Suprapubic skin (tissue), 4 donors: ENCODE measurements at regions not wholly inside any gene's neighbourhood (a gene's known extent, or its start where the extent isn't known, plus 50 kb on each side); places are given as distances from the start of the nearest gene placed in this dataset.

Source experiments
- DNase-seq, 2 donors: peaks; one replicate each; pipeline ENCODE4 v3.0.0-alpha.2; 2019; ENCODE audit warnings: low spot score in 2 of 2
- H3K27ac ChIP-seq: fragments of 200-600 bp; sonication (generic); one replicate; pipeline ENCODE4 v1.5.1; 2019
- H3K27me3 ChIP-seq: fragments of 200-600 bp; sonication (generic); one replicate; pipeline ENCODE4 v1.5.1; 2019
- H3K36me3 ChIP-seq: fragments of 200-600 bp; sonication (generic); one replicate; pipeline ENCODE4 v1.5.1; 2019
- H3K4me1 ChIP-seq: fragments of 200-600 bp; sonication (generic); one replicate; pipeline ENCODE4 v1.5.1; 2019
- H3K4me3 ChIP-seq: fragments of 200-600 bp; sonication (generic); one replicate; pipeline ENCODE4 v1.5.1; 2019; ENCODE audit warnings: mild to moderate bottlenecking
- H3K9me3 ChIP-seq: fragments of 200-600 bp; sonication (generic); one replicate; pipeline ENCODE4 v1.5.1; 2019
- CTCF ChIP-seq, 2 donors: fragments of 200-600 bp in 1 of 2; fragments of 450-650 bp in 1 of 2; sonication (generic) in 1 of 2; IDR thresholded peaks; one replicate each; pipeline ENCODE4 v1.5.1; 2016 to 2019; ENCODE audit warnings: antibody characterized with exemption in 2 of 2, mild to moderate bottlenecking in 1 of 2, moderate library complexity in 1 of 2
- EP300 ChIP-seq: sonication (generic); formaldehyde crosslinking; IDR thresholded peaks from one replicate; pipeline ENCODE4 v1.6.1; 2017; ENCODE audit warnings: antibody characterized with exemption
- POLR2A ChIP-seq, 2 donors: fragments of 450-650 bp; IDR thresholded peaks; one replicate each; pipeline ENCODE4 v1.6.1; 2017; ENCODE audit warnings: antibody characterized with exemption in 2 of 2, mild to moderate bottlenecking in 2 of 2, moderate library complexity in 2 of 2
- POLR2AphosphoS5 ChIP-seq, 3 donors: sonication (generic); formaldehyde crosslinking; IDR thresholded peaks; one replicate each; pipeline ENCODE4 v1.6.1; 2017; ENCODE audit warnings: antibody characterized with exemption in 3 of 3
- WGBS: methylation state at CpG from one replicate; pipeline ENCODE4 v1.1.5; 2018; 5-methylcytosine and 5-hydroxymethylcytosine counted together

- TF ChIP-seq CTCF (IDR thresholded peaks at IDR 0.05) (no peak), EP300 (no peak), POLR2AphosphoS5 (IDR thresholded peaks at IDR 0.05) (no peak), POLR2A (IDR thresholded peaks at IDR 0.05) (no peak)
- Histone ChIP-seq H3K4me3 (no peak overlapping the region), H3K36me3 (no peaks in the 10 kb centered on the region), H3K27me3 (no peaks in the 10 kb centered on the region), H3K27ac (no peak overlapping the region), H3K4me1 (peaks cover 41% of the 10 kb centered on the region), H3K9me3 (no peaks in the 10 kb centered on the region)
- WGBS = 84% methylated on average over 9 of the region's 9 CpGs
- DNase-seq = no peak
Observed at GRCh38 chr20:23203951-23204730, 118.0 kb upstream of the CD93 start.

GRCh38 chr20:23203310-23203709 is 117.2 kb upstream of the CD93 start:
- H3K4me3 ChIP-seq = no peak overlapping the region
- no peaks in the 10 kb centered on the region for H3K36me3 ChIP-seq
- H3K4me1 ChIP-seq = peaks cover 41% of the 10 kb centered on the region
- 33% methylated on average over 2 of the region's 2 CpGs for WGBS
- H3K27ac ChIP-seq = no peak overlapping the region
- TF ChIP-seq CTCF (IDR thresholded peaks at IDR 0.05) (no peak), POLR2A (IDR thresholded peaks at IDR 0.05) (no peak), POLR2AphosphoS5 (IDR thresholded peaks at IDR 0.05) (no peak), EP300 (no peak)
- DNase-seq = no peak
- H3K9me3 ChIP-seq = no peaks in the 10 kb centered on the region
- no peaks in the 10 kb centered on the region for H3K27me3 ChIP-seq

GRCh38 chr20:23201658-23202057 is 115.5 kb upstream of the CD93 start:
- no peak for DNase-seq
- Histone ChIP-seq H3K27me3 (no peaks in the 10 kb centered on the region), H3K27ac (no peak overlapping the region), H3K9me3 (no peaks in the 10 kb centered on the region), H3K36me3 (no peaks in the 10 kb centered on the region), H3K4me3 (no peak overlapping the region), H3K4me1 (peaks cover 39% of the 10 kb centered on the region)
- WGBS = 86% methylated on average over 6 of the region's 6 CpGs
- TF ChIP-seq POLR2AphosphoS5 (IDR thresholded peaks at IDR 0.05) (no peak), CTCF (IDR thresholded peaks at IDR 0.05) (no peak), EP300 (no peak), POLR2A (IDR thresholded peaks at IDR 0.05) (no peak)

GRCh38 chr20:23200914-23201313 is 114.8 kb upstream of the CD93 start:
- DNase-seq = no peak
- H3K27me3 ChIP-seq = no peaks in the 10 kb centered on the region
- no peak overlapping the region for H3K27ac ChIP-seq
- TF ChIP-seq CTCF (IDR thresholded peaks at IDR 0.05) (peak; percentile 1 to 58), POLR2AphosphoS5 (IDR thresholded peaks at IDR 0.05) (no peak)
- no peaks in the 10 kb centered on the region for H3K36me3 ChIP-seq
- no peak overlapping the region for H3K4me3 ChIP-seq
- 45% methylated on average over 5 of the region's 6 CpGs for WGBS
- no peaks in the 10 kb centered on the region for H3K9me3 ChIP-seq
- peaks cover 31% of the 10 kb centered on the region for H3K4me1 ChIP-seq

GRCh38 chr20:23200413-23200812 is 114.3 kb upstream of the CD93 start:
- no peak overlapping the region for H3K27ac ChIP-seq
- H3K4me1 ChIP-seq = peaks cover 26% of the 10 kb centered on the region
- TF ChIP-seq POLR2AphosphoS5 (IDR thresholded peaks at IDR 0.05) = no peak
- no peak for TF ChIP-seq POLR2A (IDR thresholded peaks at IDR 0.05)
- TF ChIP-seq CTCF (IDR thresholded peaks at IDR 0.05) = no peak
- no peak for TF ChIP-seq EP300
- no peak overlapping the region for H3K4me3 ChIP-seq
- H3K27me3 ChIP-seq = no peaks in the 10 kb centered on the region
- no peak for DNase-seq
- H3K36me3 ChIP-seq = no peaks in the 10 kb centered on the region
- 84% methylated on average over 12 of the region's 12 CpGs for WGBS
- no peaks in the 10 kb centered on the region for H3K9me3 ChIP-seq
